ENCODE measurements at regions not wholly inside any gene's neighbourhood (a gene's known extent, or its start where the extent isn't known, plus 50 kb on each side); places are given as distances from the start of the nearest gene placed in this dataset.

GRCh38 chr22:46067159-46068111 lies 82.9 kb upstream of the PPARA start:
- no peak for DNase-seq

- DNase-seq = no peak
These were observed 82.1 kb upstream of the PPARA start for GRCh38 chr22:46068181-46068592.

- DNase-seq = no peak
These were observed 81.5 kb upstream of the PPARA start for GRCh38 chr22:46068593-46069491.

GRCh38 chr22:46069521-46070214 lies 80.7 kb upstream of the PPARA start:
- peak; percentile 76 for DNase-seq

GRCh38 chr22:46070215-46070802 lies 80.0 kb upstream of the PPARA start:
- peak; percentile 46 for DNase-seq

GRCh38 chr22:46070803-46071450 lies 79.4 kb upstream of the PPARA start:
- DNase-seq = peak; percentile 78

GRCh38 chr22:46071451-46072109 lies 78.7 kb upstream of the PPARA start:
- DNase-seq = peak; percentile 85

GRCh38 chr22:46072110-46072881 lies 78.0 kb upstream of the PPARA start:
- peak; percentile 56 for DNase-seq

- no peak for DNase-seq
These were observed 77.2 kb upstream of the PPARA start for GRCh38 chr22:46072981-46073682.

- DNase-seq = peak; percentile 41
These were observed 76.4 kb upstream of the PPARA start for GRCh38 chr22:46073683-46074504.

GRCh38 chr22:46074771-46075551 lies 75.4 kb upstream of the PPARA start:
- peak; percentile 92 for DNase-seq

GRCh38 chr22:46075764-46076531 lies 74.4 kb upstream of the PPARA start:
- no peak for DNase-seq

GRCh38 chr22:46076651-46077339 lies 73.5 kb upstream of the PPARA start:
- no peak for DNase-seq

- DNase-seq = no peak
These were observed 72.6 kb upstream of the PPARA start for GRCh38 chr22:46077669-46078099.

GRCh38 chr22:46078241-46079092 lies 71.9 kb upstream of the PPARA start:
- DNase-seq = no peak

All from NCI-H146 (cell line).